HG02981 (cell line): ENCODE measurements at regions not wholly inside any gene's neighbourhood (a gene's known extent, or its start where the extent isn't known, plus 50 kb on each side); places are given as distances from the start of the nearest gene placed in this dataset.
A peak's percentile ranks its signal among the peaks of the same experiment; 100 is the strongest.
"Not testable (repeated sequence)": the region's sequence is repeated elsewhere in the genome, so short reads cannot be mapped to it uniquely, and the experiment has no call there.

Experiments used
- ATAC-seq: cut with Tn5 transposase; IDR thresholded peaks from one replicate; pipeline ENCODE4 v1.9.1; 2021; ENCODE audit warnings: mild to moderate bottlenecking, moderate library complexity; ENCODE audit not compliant: unreplicated experiment

DNA sequence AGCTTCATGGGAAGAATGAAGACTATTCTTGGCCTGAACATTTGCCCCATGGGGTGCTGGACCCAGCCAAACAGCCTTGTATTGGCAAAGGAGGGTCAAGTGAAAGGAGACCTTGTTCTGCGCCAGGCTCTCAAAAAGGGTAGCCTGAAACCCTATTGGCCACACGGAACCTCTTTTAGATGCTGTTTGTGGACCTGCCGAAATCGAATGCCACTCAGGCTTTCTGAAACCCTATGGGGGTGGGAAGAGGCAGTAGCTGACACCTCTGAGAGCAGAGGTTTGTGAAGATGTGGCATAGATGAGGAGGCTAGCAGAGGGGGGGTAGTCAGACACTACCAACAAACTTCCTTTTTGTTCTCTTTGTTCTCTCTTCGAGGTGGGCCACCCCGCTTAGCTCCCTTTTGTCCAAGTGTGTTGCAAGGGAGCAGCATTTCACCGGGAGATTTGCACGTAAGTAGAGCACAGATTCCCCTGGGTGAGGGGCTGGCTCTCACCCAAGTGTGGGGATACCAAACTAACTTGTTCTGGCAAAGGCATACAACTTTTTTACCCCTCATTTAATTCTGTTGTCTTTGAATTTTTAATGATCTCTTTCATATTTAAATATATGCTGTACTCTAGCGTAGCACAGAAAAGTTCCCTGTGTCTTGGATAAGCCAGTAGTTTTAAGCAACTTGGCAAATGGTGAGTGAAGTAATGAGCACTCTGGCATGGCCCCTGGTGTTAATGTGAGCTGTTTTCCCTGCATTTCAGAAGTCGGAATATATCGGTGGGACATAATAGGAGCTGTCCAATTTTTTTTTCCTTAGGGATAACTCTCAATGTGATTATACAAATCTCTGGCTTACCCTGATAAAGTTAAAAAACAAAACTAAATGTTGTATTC is 107.7 kb downstream of the SEPTIN7 start:
- ATAC-seq: no peak

DNA sequence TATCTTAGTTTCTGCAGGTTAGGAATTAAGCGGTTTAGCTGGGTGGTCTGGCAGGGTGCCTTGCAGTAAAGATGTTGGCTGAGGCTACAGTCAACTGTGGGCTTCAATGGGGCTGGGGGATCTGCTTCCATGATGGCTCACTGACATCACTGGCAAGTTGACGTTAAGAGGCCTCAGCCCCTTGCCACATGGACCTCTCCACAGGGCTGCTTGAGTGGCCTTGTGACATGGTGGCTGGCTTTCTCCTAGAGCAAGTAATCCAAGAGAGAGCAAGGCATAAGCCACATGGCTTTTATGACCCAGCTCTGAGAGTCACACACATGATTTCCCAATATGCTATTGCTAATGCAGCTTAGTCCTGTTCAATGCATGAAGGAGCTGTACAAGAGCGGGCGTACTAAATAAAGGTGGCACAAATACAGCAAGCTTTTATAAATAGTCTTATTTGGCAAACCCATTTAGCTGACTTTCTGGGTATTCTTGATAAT is 109.1 kb downstream of the SEPTIN7 start:
- ATAC-seq: no peak

DNA sequence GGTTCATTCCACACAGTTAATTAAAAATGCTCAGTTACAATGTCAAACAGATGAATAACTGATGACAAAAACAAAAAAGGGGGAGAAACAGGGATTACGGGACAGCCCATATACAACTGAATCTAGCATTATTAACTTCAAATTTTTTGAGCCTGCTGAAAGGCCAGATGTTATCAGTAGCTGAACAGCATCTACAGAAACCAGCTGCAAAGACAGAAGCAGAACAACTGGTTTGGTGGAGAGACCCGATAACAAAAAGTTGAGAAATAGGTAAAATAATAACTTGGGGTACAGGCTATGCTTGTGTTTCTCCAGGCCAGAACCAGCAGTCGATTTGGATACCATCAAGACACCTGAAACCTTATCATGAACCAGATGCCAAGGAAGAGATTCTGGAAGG is 109.8 kb downstream of the SEPTIN7 start:
- not testable (repeated sequence) for ATAC-seq

GRCh38 chr7:35913350-35913749 is 112.5 kb downstream of the SEPTIN7 start:
- ATAC-seq: not testable (repeated sequence)

GRCh38 chr7:35914214-35914613 is 113.4 kb downstream of the SEPTIN7 start:
- not testable (repeated sequence) for ATAC-seq

- not testable (repeated sequence) for ATAC-seq
Measured at GRCh38 chr7:35915247-35915955, 114.5 kb downstream of the SEPTIN7 start.

DNA sequence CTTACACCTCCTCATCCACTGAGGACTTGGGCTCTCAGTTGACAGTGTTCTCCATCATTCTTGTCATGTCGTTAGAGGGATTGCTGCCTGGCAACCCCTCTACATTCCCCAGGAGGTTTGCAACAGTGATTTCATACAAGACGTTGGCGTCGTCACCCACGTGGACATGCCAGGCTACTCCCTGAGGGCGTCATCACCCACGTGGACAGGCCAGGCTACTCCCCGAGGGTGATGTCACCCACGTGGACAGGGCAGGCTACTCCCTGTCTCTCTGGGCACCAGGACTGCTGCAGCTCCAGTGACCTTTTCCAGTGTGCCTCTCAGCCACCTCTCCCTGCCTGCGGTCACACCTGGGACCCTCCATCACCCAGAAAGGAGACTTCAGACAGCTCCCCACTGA is 117.4 kb downstream of the SEPTIN7 start:
- not testable (repeated sequence) for ATAC-seq

GRCh38 chr7:35919607-35920006 is 118.8 kb downstream of the SEPTIN7 start:
- ATAC-seq: peak; percentile 73

DNA sequence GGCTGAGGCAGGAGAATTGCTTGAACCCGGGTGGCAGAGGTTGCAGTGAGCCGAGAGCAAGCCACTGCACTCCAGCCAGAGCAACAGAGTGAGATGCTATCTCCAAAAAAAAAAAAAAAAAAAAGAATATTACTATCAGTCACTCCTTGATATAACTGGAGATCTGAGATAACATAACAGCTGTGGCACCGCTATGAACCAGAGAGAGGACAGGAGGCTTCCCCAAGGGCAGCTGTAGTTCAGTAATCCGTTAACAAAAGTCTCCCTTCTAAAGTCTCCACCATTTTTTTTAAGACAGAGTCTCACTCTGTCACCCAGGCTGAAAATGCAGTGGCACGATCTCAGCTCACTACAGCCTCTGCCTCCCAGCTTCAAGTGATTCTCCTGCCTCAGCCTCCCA is 120.5 kb downstream of the SEPTIN7 start:
- ATAC-seq: not testable (repeated sequence)

- ATAC-seq: not testable (repeated sequence)
Measured at GRCh38 chr7:35924668-35925067, 123.8 kb downstream of the SEPTIN7 start.

GRCh38 chr7:35926966-35927365 is 126.1 kb downstream of the SEPTIN7 start:
- ATAC-seq: not testable (repeated sequence)

DNA sequence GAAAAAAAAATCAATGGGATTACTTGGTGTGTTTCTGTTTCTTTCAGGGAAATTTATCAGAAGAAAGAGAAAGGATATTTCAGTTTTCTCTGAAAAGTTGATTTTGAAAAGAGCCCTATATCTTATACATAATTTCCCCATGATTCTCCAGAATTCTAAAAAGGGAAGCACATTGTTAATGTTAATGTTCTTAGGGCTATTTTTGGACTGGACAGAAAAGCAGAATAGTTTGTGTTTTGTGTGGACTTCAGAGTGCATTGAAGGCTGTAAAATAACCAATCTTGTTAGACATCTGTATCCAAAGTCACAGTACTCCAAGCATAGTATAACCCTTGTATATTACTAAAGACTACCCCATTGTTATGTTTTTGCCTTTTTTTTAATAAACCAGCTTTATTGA is 130.3 kb downstream of the SEPTIN7 start:
- ATAC-seq: not testable (repeated sequence)

DNA sequence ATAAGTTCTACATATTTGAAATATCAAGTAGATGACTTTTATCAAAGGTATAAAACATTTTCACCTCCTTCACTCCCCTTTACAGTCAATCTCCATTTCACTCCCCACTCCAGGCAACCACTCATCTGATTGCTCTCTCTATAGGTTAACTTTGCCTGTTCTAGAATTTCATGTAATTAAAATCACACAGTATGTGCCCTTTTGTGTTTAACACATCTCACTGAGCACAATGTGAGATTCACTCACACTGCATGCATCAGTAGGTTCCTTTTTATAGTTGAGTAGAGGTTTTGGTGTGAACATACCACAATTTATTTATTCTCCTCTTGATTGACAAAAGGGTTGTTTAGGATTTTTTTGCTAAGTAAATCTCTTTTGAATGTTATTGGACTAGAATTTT is 130.7 kb downstream of the SEPTIN7 start:
- not testable (repeated sequence) for ATAC-seq

DNA sequence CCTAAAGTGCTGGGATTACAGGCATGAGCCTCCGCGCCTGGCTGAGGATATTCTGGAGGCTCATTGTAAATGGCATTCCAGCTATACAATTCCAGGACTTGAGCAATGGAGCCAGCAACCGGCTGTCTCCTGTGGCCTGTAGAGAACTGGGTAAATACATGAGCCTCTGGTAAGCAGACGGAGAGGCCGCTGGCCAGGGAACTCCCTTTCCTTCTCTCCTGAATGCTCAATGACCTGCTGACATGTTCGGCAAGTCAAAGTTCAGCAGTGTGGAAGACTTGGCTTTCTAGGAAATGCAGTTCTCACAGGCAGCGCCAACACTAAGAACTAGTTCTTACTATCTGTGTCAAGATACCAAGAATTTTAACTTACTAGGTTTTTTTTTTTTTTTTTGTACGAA is 139.8 kb downstream of the SEPTIN7 start:
- ATAC-seq: not testable (repeated sequence)

DNA sequence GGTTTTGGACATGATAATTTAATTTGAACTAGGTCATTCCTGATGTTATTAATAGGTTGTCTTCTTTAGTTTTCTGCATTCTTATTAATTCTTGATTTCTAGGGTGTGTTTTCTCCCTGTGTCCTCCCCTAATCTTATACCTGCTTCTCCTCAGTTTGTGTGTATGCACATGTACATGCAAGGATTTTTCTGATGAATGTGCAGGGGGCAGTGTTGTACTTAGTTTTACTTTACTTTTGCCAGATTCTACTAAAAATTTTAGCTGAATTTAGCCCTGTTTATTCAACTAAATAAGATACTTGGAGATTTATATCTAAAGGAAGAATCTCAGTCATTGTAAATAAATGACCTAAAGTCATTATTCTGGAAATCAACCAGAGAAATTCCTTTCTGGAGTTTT is 144.8 kb downstream of the SEPTIN7 start:
- ATAC-seq: not testable (repeated sequence)

- ATAC-seq: not testable (repeated sequence)
Measured at GRCh38 chr7:35955735-35956134, 154.9 kb downstream of the SEPTIN7 start.

DNA sequence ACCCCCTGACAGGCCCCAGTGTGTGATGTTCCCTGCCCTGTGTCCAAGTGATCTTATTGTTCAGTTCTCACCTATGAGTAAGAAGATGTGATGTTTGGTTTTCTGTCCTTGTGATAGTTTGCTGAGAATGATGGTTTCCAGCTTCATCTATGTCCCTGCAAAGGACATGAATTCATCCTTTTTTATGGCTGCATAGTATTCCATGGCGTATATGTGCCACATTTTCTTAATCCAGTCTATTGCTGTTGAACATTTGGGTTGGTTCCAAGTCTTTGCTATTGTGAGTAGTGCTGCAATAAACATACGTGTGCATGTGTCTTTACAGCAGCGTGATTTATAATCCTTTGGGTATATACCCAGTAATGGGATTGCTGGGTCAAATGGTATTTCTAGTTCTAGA is 156.1 kb downstream of the SEPTIN7 start:
- ATAC-seq: not testable (repeated sequence)

- not testable (repeated sequence) for ATAC-seq
Measured at GRCh38 chr7:35961260-35961659, 160.4 kb downstream of the SEPTIN7 start.

- not testable (repeated sequence) for ATAC-seq
Measured at GRCh38 chr7:35962607-35963006, 161.8 kb downstream of the SEPTIN7 start.

DNA sequence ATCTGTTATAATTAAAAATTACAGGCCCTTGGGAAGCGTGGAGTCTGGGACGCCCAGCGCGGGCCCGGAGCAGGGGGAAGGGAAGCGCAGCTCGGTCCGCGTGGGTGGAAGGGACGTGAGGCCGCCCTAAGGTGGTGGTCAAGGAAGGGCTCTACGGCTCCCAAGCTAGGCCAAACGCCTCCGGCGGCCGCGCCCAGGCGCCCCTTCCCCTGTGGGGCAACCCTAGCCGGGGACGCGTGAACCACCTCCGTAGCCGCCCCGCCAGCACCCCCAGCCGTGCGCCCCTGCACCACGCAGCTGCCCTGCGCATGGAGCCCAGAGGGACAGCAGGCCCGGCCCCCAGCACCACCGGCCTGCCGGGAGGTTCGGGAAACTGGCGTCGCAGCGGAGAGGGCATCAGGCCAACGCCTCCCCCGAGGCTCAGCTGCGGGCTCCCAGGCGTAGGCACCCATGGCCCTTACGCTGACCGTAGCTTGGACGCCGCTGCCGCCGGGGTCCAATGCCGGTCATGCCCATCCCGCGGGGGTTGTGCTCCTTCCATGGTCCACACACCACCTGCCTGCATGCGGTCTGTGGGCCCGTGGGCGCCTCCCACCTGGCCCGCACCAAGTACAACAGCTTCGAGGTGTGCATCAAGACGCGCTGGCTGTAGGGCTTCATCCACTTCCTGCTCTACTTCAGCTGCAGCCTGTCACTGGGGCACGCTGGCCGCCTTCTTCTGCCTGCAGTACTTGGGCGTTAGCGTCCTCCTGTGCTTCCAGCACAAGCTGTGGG is 166.7 kb downstream of the SEPTIN7 start:
- ATAC-seq: no peak
